ENCODE measurements at regions not wholly inside any gene's neighbourhood (a gene's known extent, or its start where the extent isn't known, plus 50 kb on each side); places are given as distances from the start of the nearest gene placed in this dataset.

GRCh38 chr13:107102676-107103075 lies 534.7 kb upstream of the ARGLU1 start:
- no peaks in the 10 kb centered on the region for H3K9me3 ChIP-seq
- TF ChIP-seq POLR2A (IDR thresholded peaks at IDR 0.05), result no peak
- TF ChIP-seq, protein P1, sequence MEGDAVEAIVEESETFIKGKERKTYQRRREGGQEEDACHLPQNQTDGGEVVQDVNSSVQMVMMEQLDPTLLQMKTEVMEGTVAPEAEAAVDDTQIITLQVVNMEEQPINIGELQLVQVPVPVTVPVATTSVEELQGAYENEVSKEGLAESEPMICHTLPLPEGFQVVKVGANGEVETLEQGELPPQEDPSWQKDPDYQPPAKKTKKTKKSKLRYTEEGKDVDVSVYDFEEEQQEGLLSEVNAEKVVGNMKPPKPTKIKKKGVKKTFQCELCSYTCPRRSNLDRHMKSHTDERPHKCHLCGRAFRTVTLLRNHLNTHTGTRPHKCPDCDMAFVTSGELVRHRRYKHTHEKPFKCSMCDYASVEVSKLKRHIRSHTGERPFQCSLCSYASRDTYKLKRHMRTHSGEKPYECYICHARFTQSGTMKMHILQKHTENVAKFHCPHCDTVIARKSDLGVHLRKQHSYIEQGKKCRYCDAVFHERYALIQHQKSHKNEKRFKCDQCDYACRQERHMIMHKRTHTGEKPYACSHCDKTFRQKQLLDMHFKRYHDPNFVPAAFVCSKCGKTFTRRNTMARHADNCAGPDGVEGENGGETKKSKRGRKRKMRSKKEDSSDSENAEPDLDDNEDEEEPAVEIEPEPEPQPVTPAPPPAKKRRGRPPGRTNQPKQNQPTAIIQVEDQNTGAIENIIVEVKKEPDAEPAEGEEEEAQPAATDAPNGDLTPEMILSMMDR (IDR thresholded peaks at IDR 0.05), result no peak
- no peak overlapping the region for H3K4me3 ChIP-seq
- no peaks in the 10 kb centered on the region for H3K27me3 ChIP-seq
- no peaks in the 10 kb centered on the region for H3K4me1 ChIP-seq
- no peak overlapping the region for H3K27ac ChIP-seq
- H3K36me3 ChIP-seq, result no peaks in the 10 kb centered on the region
- intact Hi-C loops (cut with DNase I; ENCODE audit: low total_unique reads), result no loop called here
- no peak for DNase-seq

- no peaks in the 10 kb centered on the region for H3K36me3 ChIP-seq
- H3K27me3 ChIP-seq, result no peaks in the 10 kb centered on the region
- H3K9me3 ChIP-seq, result no peaks in the 10 kb centered on the region
- intact Hi-C loops (cut with DNase I; ENCODE audit: low total_unique reads), result no loop called here
- H3K4me3 ChIP-seq, result no peak overlapping the region
- H3K4me1 ChIP-seq, result no peaks in the 10 kb centered on the region
- no peak overlapping the region for H3K27ac ChIP-seq
- no peak for DNase-seq
- TF ChIP-seq POLR2A (IDR thresholded peaks at IDR 0.05), result no peak
- TF ChIP-seq, protein P1 (IDR thresholded peaks at IDR 0.05), result no peak
These were observed 531.7 kb upstream of the ARGLU1 start for GRCh38 chr13:107099661-107100060.

DNA sequence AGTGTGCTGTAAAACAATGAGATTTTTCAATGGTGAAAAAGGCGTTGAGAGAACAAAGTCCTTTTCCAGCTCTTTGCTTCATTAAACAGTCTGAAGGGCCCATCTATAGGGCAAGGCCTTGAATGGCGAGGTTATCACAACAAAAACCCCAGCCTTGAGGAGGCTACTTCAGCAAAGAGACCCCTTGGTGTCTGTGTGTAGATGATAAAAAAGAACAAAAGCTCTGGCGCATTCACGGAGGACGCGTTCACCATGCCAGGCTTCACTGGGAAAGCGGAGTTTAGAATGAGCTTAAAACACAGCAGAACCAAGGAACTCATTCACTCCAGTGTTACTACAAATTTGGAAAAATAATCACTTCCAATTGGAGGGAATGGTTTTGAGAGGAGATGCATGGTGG lies 530.0 kb upstream of the ARGLU1 start:
- no peak for DNase-seq
- Histone ChIP-seq H3K4me1 (no peaks in the 10 kb centered on the region), H3K36me3 (no peaks in the 10 kb centered on the region), H3K9me3 (no peaks in the 10 kb centered on the region), H3K27ac (no peak overlapping the region), H3K4me3 (no peak overlapping the region), H3K27me3 (no peaks in the 10 kb centered on the region)
- intact Hi-C loops (cut with DNase I; ENCODE audit: low total_unique reads), result no loop called here
- TF ChIP-seq, protein P1 (IDR thresholded peaks at IDR 0.05), result no peak
- TF ChIP-seq POLR2A (IDR thresholded peaks at IDR 0.05), result no peak

GRCh38 chr13:107095876-107096275 lies 527.9 kb upstream of the ARGLU1 start:
- TF ChIP-seq, protein P1 (IDR thresholded peaks at IDR 0.05), result no peak
- TF ChIP-seq POLR2A (IDR thresholded peaks at IDR 0.05), result no peak
- H3K36me3 ChIP-seq, result no peaks in the 10 kb centered on the region

DNA sequence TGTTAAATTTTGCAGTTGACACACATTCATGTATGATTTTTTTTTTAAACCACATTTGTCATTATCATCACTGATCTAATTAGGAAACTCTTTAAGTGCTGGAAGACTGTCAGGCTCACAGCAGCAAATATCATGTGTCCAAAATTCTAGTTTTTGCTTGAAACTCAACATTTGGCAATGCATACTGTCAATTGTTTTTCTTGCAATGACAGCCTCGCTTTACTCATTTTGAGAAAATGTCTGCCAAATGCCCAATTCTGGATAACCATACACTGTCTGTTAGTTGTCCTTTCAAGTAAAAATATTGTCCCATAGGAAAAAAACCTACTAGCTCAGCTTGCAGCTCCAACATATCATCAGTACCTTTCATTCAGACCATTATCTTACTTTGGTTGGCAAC lies 523.9 kb upstream of the ARGLU1 start:
- H3K27ac ChIP-seq, result no peak overlapping the region

More at GRCh38 chr13:107095876-107096275, 527.9 kb upstream of the ARGLU1 start:
- intact Hi-C loops (cut with DNase I; ENCODE audit: low total_unique reads), result no loop called here
- Histone ChIP-seq H3K27ac (no peak overlapping the region), H3K4me1 (no peaks in the 10 kb centered on the region), H3K27me3 (no peaks in the 10 kb centered on the region), H3K4me3 (no peak overlapping the region), H3K9me3 (no peaks in the 10 kb centered on the region)
- DNase-seq, result no peak

More for the DNA sequence above, 523.9 kb upstream of the ARGLU1 start:
- H3K4me1 ChIP-seq, result no peaks in the 10 kb centered on the region
- H3K27me3 ChIP-seq, result no peaks in the 10 kb centered on the region
- no peak overlapping the region for H3K4me3 ChIP-seq
- DNase-seq, result no peak
- H3K9me3 ChIP-seq, result no peaks in the 10 kb centered on the region
- no peak for TF ChIP-seq POLR2A (IDR thresholded peaks at IDR 0.05)
- TF ChIP-seq, protein P1 (IDR thresholded peaks at IDR 0.05), result no peak
- no peaks in the 10 kb centered on the region for H3K36me3 ChIP-seq
- intact Hi-C loops (cut with DNase I; ENCODE audit: low total_unique reads), result no loop called here
